OCI-LY3 (cell line): ENCODE measurements at regions not wholly inside any gene's neighbourhood (a gene's known extent, or its start where the extent isn't known, plus 50 kb on each side); places are given as distances from the start of the nearest gene placed in this dataset.

Experiments used
- H2AFZ ChIP-seq: fragments of 200-600, 300-600 bp; shearing (Covaris generic); 2 replicates; pipeline ENCODE4 v1.6.0; 2014; ENCODE audit warnings: antibody characterized with exemption, low read depth, low read length
- H3K27ac ChIP-seq: fragments of 200-600, 300-600 bp; sonication (generic); 2 replicates; pipeline ENCODE4 v1.5.1; 2014; ENCODE audit warnings: mild to moderate bottlenecking, low read length, moderate library complexity, mixed read lengths
- H3K27me3 ChIP-seq: fragments of 200-600, 300-600 bp; sonication (generic); 2 replicates; pipeline ENCODE4 v1.6.1; 2014; ENCODE audit warnings: low read depth, low read length, mixed read lengths
- H3K36me3 ChIP-seq: fragments of 200-600, 300-600 bp; sonication (generic); replicated peaks from 2 replicates; pipeline ENCODE3; 2014; ENCODE audit warnings: low read depth, low read length, mixed read lengths
- H3K4me1 ChIP-seq: fragments of 300-600, 200-600 bp; sonication (generic); 2 replicates; pipeline ENCODE4 v1.6.1; 2014; ENCODE audit warnings: low read length, mixed read lengths
- H3K4me2 ChIP-seq: fragments of 200-600, 300-600 bp; sonication (generic); 2 replicates; pipeline ENCODE4 v1.6.1; 2014; ENCODE audit warnings: low read length, mixed read lengths
- H3K4me3 ChIP-seq: fragments of 300-600, 200-600 bp; sonication (generic); 2 replicates; pipeline ENCODE4 v1.5.1; 2014; ENCODE audit warnings: antibody characterized with exemption, mild to moderate bottlenecking, low read length, moderate library complexity
- H3K79me2 ChIP-seq: fragments of 300-600, 200-600 bp; shearing (Covaris generic); 2 replicates; pipeline ENCODE4 v1.6.1; 2014; ENCODE audit warnings: mild to moderate bottlenecking, low read length, mixed read lengths
- H3K9ac ChIP-seq: fragments of 300-600, 200-600 bp; shearing (Covaris generic); 2 replicates; pipeline ENCODE4 v1.6.0; 2014; ENCODE audit warnings: mild to moderate bottlenecking, low read length, moderate library complexity
- H3K9me3 ChIP-seq: fragments of 200-600, 300-600 bp; shearing (Covaris generic); 2 replicates; pipeline ENCODE4 v1.6.1; 2014; ENCODE audit warnings: low read length, mixed read lengths; ENCODE audit not compliant: insufficient read depth
- H4K20me1 ChIP-seq: fragments of 200-600, 300-600 bp; sonication (generic); 2 replicates; pipeline ENCODE4 v1.6.1; 2016; ENCODE audit warnings: low read length, mixed read lengths; ENCODE audit not compliant: insufficient read depth
- CTCF ChIP-seq: fragments of 200-600, 300-600 bp; sonication (generic); IDR thresholded peaks from 2 replicates; pipeline ENCODE4 v1.5.1; 2014; ENCODE audit warnings: antibody characterized with exemption, low read length, low read depth
- EZH2phosphoT487 ChIP-seq: fragments of 200-600 bp; shearing (Covaris generic); IDR thresholded peaks from 2 replicates; pipeline ENCODE4 v1.6.1; 2018; ENCODE audit warnings: antibody characterized with exemption, mixed run types, low read depth

GRCh38 chr2:6760132-6760531, 105.6 kb downstream of the CMPK2 start:
- no peak overlapping the region for H3K27ac ChIP-seq
- no peaks in the 10 kb centered on the region for H3K27me3 ChIP-seq
- H3K9me3 ChIP-seq, result no peaks in the 10 kb centered on the region
- no peaks in the 10 kb centered on the region for H4K20me1 ChIP-seq
- no peaks in the 10 kb centered on the region for H3K4me1 ChIP-seq
- no peaks in the 10 kb centered on the region for H3K79me2 ChIP-seq
- no peak overlapping the region for H3K4me2 ChIP-seq
- no peak overlapping the region for H3K9ac ChIP-seq
- H3K36me3 ChIP-seq, result no peaks in the 10 kb centered on the region
- TF ChIP-seq CTCF (no peak), EZH2phosphoT487 (no peak)
- H2AFZ ChIP-seq, result no peak overlapping the region
- no peak overlapping the region for H3K4me3 ChIP-seq

GRCh38 chr2:6764968-6765723, 100.6 kb downstream of the CMPK2 start:
- no peaks in the 10 kb centered on the region for H3K79me2 ChIP-seq
- TF ChIP-seq EZH2phosphoT487 (no peak), CTCF (no peak)
- no peak overlapping the region for H3K4me2 ChIP-seq
- H3K27ac ChIP-seq, result no peak overlapping the region
- H3K4me3 ChIP-seq, result no peak overlapping the region
- H4K20me1 ChIP-seq, result no peaks in the 10 kb centered on the region
- H2AFZ ChIP-seq, result no peak overlapping the region
- H3K9ac ChIP-seq, result no peak overlapping the region
- H3K4me1 ChIP-seq, result no peaks in the 10 kb centered on the region
- no peaks in the 10 kb centered on the region for H3K36me3 ChIP-seq
- no peaks in the 10 kb centered on the region for H3K9me3 ChIP-seq
- H3K27me3 ChIP-seq, result no peaks in the 10 kb centered on the region

GRCh38 chr2:6769346-6769745, 96.4 kb downstream of the CMPK2 start:
- Histone ChIP-seq H3K79me2 (no peaks in the 10 kb centered on the region), H3K27me3 (peaks cover 11% of the 10 kb centered on the region), H3K4me3 (no peak overlapping the region), H2AFZ (no peak overlapping the region), H3K27ac (no peak overlapping the region), H3K9ac (no peak overlapping the region), H3K4me2 (no peak overlapping the region), H3K9me3 (no peaks in the 10 kb centered on the region), H4K20me1 (no peaks in the 10 kb centered on the region), H3K4me1 (peaks cover 5% of the 10 kb centered on the region; the same call in 1 of the 2 replicates), H3K36me3 (no peaks in the 10 kb centered on the region)
- TF ChIP-seq EZH2phosphoT487, result no peak
- no peak for TF ChIP-seq CTCF

GRCh38 chr2:6770006-6770405, 95.7 kb downstream of the CMPK2 start:
- Histone ChIP-seq H3K4me1 (peaks cover 5% of the 10 kb centered on the region; the same call in 1 of the 2 replicates), H2AFZ (no peak overlapping the region), H3K9ac (no peak overlapping the region), H3K4me2 (no peak overlapping the region), H3K9me3 (no peaks in the 10 kb centered on the region), H3K79me2 (no peaks in the 10 kb centered on the region), H3K27me3 (peaks cover 18% of the 10 kb centered on the region), H3K4me3 (no peak overlapping the region), H3K36me3 (no peaks in the 10 kb centered on the region), H4K20me1 (no peaks in the 10 kb centered on the region), H3K27ac (no peak overlapping the region)
- TF ChIP-seq EZH2phosphoT487, result no peak
- TF ChIP-seq CTCF, result no peak
